ENCODE measurements at regions not wholly inside any gene's neighbourhood (a gene's known extent, or its start where the extent isn't known, plus 50 kb on each side); places are given as distances from the start of the nearest gene placed in this dataset.
A peak's percentile ranks its signal among the peaks of the same experiment; 100 is the strongest.

- H2BK5ac ChIP-seq (ENCODE audit: low read depth, low read length, poor library complexity, severe bottlenecking), result no peak overlapping the region
- H3K14ac ChIP-seq (replicated peaks; ENCODE audit: low read depth, low read length), result no peak overlapping the region
- peak overlapping the region; percentile 24 for H2AK5ac ChIP-seq (ENCODE audit: low read depth, low read length)
- H3K27ac ChIP-seq (ENCODE audit: insufficient read depth, low read length), result no peak overlapping the region
- H2BK20ac ChIP-seq (ENCODE audit: low read depth, low read length), result peak overlapping the region; percentile 29; the same call in 1 of the 2 replicates
- H2BK120ac ChIP-seq (ENCODE audit: low read depth, low read length), result no peak overlapping the region
- H3K9me1 ChIP-seq (ENCODE audit: insufficient read depth, low read length), result no peaks in the 10 kb centered on the region
- no peaks in the 10 kb centered on the region for H3K79me1 ChIP-seq (ENCODE audit: low read depth in 1 of 2, low read length in 2 of 2)
- no peak overlapping the region for H3K4ac ChIP-seq (ENCODE audit: low read depth, low read length)
- H3K4me2 ChIP-seq (ENCODE audit: low read depth, low read length), result peak overlapping the region; percentile 6; the same call in 1 of the 2 replicates
- no peak overlapping the region for H2AFZ ChIP-seq (replicated peaks; ENCODE audit: low read length, poor library complexity)
- no peaks in the 10 kb centered on the region for H3K36me3 ChIP-seq (ENCODE audit: control insufficient read depth, insufficient read depth, low read length)
- no peaks in the 10 kb centered on the region for H4K20me1 ChIP-seq (ENCODE audit: insufficient read depth, low read length)
- no peak overlapping the region for H4K8ac ChIP-seq (ENCODE audit: low read depth in 2 of 2, low read length in 2 of 2)
- 0 out of 3 replicates have a peak overlapping the region, but pooled peaks have one; percentile 45 for H2BK15ac ChIP-seq (ENCODE audit: low read depth, low read length)
- peaks cover 8% of the 10 kb centered on the region; the same call in 1 of the 2 replicates for H3K27me3 ChIP-seq (ENCODE audit: control insufficient read depth, insufficient read depth, low read length)
- in situ Hi-C loops (cut with MboI; ENCODE audit: low sequenced_read_pairs), result no loop called here
- no peak overlapping the region for H3K4me3 ChIP-seq (ENCODE audit: insufficient read depth, low read depth, low read length)
- 100% methylated on average over 1 of the region's 3 CpGs; no CpG with 5 or more reads in 1 of the 2 experiments for WGBS, 2 experiments (ENCODE audit: extremely low coverage in 2 of 2, insufficient read length in 1 of 2)
- intact Hi-C loops (cut with micrococcal nuclease), result loop anchor here (2.0 kb wide), 1 partner anchor 58 kb away; no protein-coding TSS in a partner anchor
- peaks cover 7% of the 10 kb centered on the region for H3K4me1 ChIP-seq (ENCODE audit: control insufficient read depth, insufficient read depth, low read length)
- BruUV-seq (replicated peaks), result no TSS peak
- ATAC-seq (ENCODE audit: low read depth), result peak; percentile 90
- H3K9ac ChIP-seq (ENCODE audit: low read depth, low read length), result no peak overlapping the region
- CTCF ChIA-PET, result no interaction called here
- peak overlapping the region; percentile 39 for H2AK9ac ChIP-seq (replicated peaks; ENCODE audit: low read depth, low read length, poor library complexity)
- H4K91ac ChIP-seq (ENCODE audit: insufficient read depth, low read depth, low read length), result no peak overlapping the region; the same call in 1 of the 2 replicates
- POLR2A ChIA-PET (ENCODE audit: unreplicated experiment), result no interaction called here
- peak; percentile 87 for DNase-seq
- dilution Hi-C loops (cut with HindIII; ENCODE audit: low sequenced_read_pairs, unreplicated experiment), result no loop called here
- no peaks in the 10 kb centered on the region for H3K9me3 ChIP-seq (ENCODE audit: control insufficient read depth, insufficient read depth, low read length)
- no peak overlapping the region for H3K56ac ChIP-seq (ENCODE audit: extremely low read depth, insufficient read depth, low read length)
- TF ChIP-seq RFX5 (IDR thresholded peaks at IDR 0.05; ENCODE audit: low read depth, low read length) (peak; percentile 80), FOS (IDR thresholded peaks at IDR 0.05; ENCODE audit: low read depth, low read length) (peak; percentile 58), CEBPB (IDR thresholded peaks at IDR 0.05; ENCODE audit: low read depth, low read length) (peak; percentile 94), MXI1 (IDR thresholded peaks at IDR 0.05; ENCODE audit: borderline replicate concordance, low read depth, low read length) (no peak)
- H4K5ac ChIP-seq (ENCODE audit: low read depth, low read length), result no peak overlapping the region
- H3K23ac ChIP-seq (ENCODE audit: low read depth, low read length), result no peak overlapping the region
- no peak overlapping the region; the same call in 1 of the 2 replicates for H3K18ac ChIP-seq (ENCODE audit: low read depth, low read length)
Observed at GRCh38 chr19:31408460-31409124, 59.4 kb upstream of the TSHZ3 start.

All from IMR-90 (cell line).